ENCODE measurements at regions not wholly inside any gene's neighbourhood (a gene's known extent, or its start where the extent isn't known, plus 50 kb on each side); places are given as distances from the start of the nearest gene placed in this dataset.

- Histone ChIP-seq H3K27ac (no peak overlapping the region), H3K4me3 (no peak overlapping the region), H3K27me3 (no peaks in the 10 kb centered on the region), H3K4me1 (no peaks in the 10 kb centered on the region), H3K9me3 (no peaks in the 10 kb centered on the region), H3K36me3 (no peaks in the 10 kb centered on the region)
- no peak for ATAC-seq
- no peak for TF ChIP-seq CTCF (IDR thresholded peaks at IDR 0.05)
- intact Hi-C loops (cut with DNase I), result no loop called here
- no peak for DNase-seq
These were observed 1354.4 kb upstream of the C9orf72 start for GRCh38 chr9:28927691-28928090.

GRCh38 chr9:28929433-28929832 lies 1356.2 kb upstream of the C9orf72 start:
- no peaks in the 10 kb centered on the region for H3K9me3 ChIP-seq
- H3K27ac ChIP-seq, result no peak overlapping the region
- ATAC-seq (no peak), DNase-seq (no peak)
- TF ChIP-seq CTCF (IDR thresholded peaks at IDR 0.05), result no peak
- H3K4me3 ChIP-seq, result no peak overlapping the region
- intact Hi-C loops (cut with DNase I), result no loop called here
- no peaks in the 10 kb centered on the region for H3K27me3 ChIP-seq
- no peaks in the 10 kb centered on the region for H3K4me1 ChIP-seq
- H3K36me3 ChIP-seq, result no peaks in the 10 kb centered on the region

DNA sequence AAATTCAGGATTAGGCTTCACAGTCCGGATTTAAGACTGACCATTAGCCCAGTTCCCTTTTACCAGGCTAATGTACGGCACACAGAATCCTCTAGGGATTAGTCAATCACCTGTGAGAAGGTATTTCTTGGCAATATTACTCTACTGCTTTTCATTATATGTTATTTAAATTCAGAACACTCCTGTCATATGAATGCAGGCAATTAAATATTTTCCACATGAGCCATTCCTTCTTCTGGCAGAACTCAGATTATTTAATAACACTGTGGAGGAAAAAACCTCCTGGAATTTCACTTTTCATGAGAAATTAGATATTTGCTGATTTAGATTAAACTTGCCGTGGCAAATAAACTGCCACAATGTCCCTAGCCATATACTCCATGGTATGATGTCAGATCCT lies 1357.5 kb upstream of the C9orf72 start:
- no peak overlapping the region for H3K27ac ChIP-seq
- no peaks in the 10 kb centered on the region for H3K36me3 ChIP-seq
- TF ChIP-seq CTCF (IDR thresholded peaks at IDR 0.05), result no peak
- intact Hi-C loops (cut with DNase I), result no loop called here
- no peak overlapping the region for H3K4me3 ChIP-seq
- no peaks in the 10 kb centered on the region for H3K4me1 ChIP-seq
- no peak for DNase-seq
- no peak for ATAC-seq
- H3K27me3 ChIP-seq, result no peaks in the 10 kb centered on the region
- H3K9me3 ChIP-seq, result no peaks in the 10 kb centered on the region

DNA sequence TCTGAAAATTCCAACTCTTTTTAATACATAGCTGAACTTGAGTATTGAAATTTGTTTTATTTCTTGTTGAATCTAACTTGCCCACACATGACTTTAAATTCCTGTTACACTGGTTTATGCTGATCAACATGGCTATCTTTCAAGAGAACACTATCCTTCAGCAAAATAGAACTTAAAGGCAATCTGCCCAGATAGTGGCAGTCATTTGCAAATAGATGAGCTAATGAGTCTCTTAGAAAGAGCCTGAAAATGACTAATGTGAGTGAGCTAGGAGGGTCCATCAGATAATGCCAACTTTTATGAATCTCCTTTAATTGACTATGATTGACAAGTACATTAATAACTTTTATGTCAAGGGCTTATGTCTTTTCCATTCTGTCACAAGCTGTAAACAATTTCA lies 1360.8 kb upstream of the C9orf72 start:
- DNase-seq (no peak), ATAC-seq (no peak)
- Histone ChIP-seq H3K36me3 (no peaks in the 10 kb centered on the region), H3K27ac (no peak overlapping the region), H3K9me3 (no peaks in the 10 kb centered on the region), H3K4me3 (no peak overlapping the region), H3K27me3 (no peaks in the 10 kb centered on the region), H3K4me1 (no peaks in the 10 kb centered on the region)
- no peak for TF ChIP-seq CTCF (IDR thresholded peaks at IDR 0.05)
- intact Hi-C loops (cut with DNase I), result no loop called here

- DNase-seq, result no peak
- H3K27me3 ChIP-seq, result no peaks in the 10 kb centered on the region
- H3K4me1 ChIP-seq, result no peaks in the 10 kb centered on the region
- no peak overlapping the region for H3K27ac ChIP-seq
- no peak overlapping the region for H3K4me3 ChIP-seq
- no peaks in the 10 kb centered on the region for H3K9me3 ChIP-seq
- peak; percentile 96 for ATAC-seq
- no peak for TF ChIP-seq CTCF (IDR thresholded peaks at IDR 0.05)
- no peaks in the 10 kb centered on the region for H3K36me3 ChIP-seq
- intact Hi-C loops (cut with DNase I), result no loop called here
These were observed 1365.7 kb upstream of the C9orf72 start for GRCh38 chr9:28938981-28939380.
